ENCODE measurements at regions not wholly inside any gene's neighbourhood (a gene's known extent, or its start where the extent isn't known, plus 50 kb on each side); places are given as distances from the start of the nearest gene placed in this dataset.
"Not testable (repeated sequence)": the region's sequence is repeated elsewhere in the genome, so short reads cannot be mapped to it uniquely, and the experiment has no call there.

DNA sequence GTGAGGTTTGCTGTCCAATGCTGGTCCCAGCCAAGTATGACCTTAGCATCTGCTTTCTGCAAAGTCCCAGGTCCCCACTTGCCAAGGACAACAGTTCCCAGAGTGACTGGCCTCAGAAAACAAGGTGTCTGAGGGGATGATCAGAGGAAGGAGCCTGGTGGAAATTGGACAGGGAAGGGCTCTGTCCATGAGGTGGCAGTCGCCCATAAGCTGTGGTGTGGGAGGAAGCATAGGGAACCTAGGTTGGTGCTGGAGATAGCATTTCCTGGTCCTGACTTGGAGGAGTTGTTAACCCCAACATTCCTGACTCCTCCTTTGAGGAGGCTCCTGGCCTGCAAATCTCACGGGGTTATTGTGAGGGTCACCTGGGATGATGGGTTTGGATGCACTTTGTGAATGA is 77.8 kb downstream of the LIMS4 start:
- H3K4me1 Mint-ChIP-seq, H3K27ac Mint-ChIP-seq, H3K4me3 Mint-ChIP-seq, ATAC-seq, DNase-seq, H3K9me3 Mint-ChIP-seq, H3K27me3 Mint-ChIP-seq: not testable (repeated sequence)

DNA sequence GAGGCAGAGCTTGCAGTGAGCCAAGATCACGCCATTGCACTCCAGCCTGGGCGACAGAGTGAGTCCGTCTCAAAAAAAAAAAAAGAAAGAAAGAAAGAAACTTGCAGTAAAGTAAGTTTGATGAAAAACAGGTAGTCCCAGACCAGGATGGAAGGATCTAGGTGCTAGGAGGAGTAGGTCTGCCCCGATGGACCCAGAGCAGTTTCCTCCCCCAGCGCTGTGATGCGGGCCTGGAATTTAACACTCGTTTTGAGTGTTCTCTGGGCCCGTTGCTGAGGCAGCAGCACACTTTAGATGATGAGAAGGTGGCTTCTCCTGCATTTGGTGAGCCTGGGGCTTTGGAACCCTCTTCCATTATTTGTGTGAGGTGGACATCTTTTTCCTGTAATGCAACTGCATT is 80.2 kb downstream of the LIMS4 start:
- ATAC-seq, H3K27ac Mint-ChIP-seq, H3K27me3 Mint-ChIP-seq, H3K4me1 Mint-ChIP-seq, DNase-seq, H3K4me3 Mint-ChIP-seq, H3K9me3 Mint-ChIP-seq: not testable (repeated sequence)

DNA sequence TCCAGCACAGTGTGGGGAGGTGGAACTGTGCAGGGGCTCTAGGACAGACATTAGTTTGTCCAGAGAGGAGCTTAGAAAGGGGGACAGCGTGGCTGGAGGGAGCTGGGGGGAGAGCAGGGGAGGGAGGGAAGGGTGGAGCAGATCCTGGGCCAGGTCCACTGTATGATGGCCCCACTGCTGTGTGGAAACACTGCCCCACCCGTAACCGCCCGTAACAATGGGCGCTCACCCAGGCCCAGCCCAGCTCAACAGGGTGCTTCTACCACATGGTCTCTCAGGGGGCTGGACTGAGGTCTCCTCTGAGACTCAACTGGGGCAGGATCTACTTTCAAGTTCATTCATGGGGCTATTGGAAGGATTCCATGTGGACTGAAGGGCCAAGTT is 81.6 kb downstream of the LIMS4 start:
- H3K4me3 Mint-ChIP-seq, H3K4me1 Mint-ChIP-seq, H3K27me3 Mint-ChIP-seq, ATAC-seq, DNase-seq, H3K9me3 Mint-ChIP-seq, H3K27ac Mint-ChIP-seq: not testable (repeated sequence)

DNA sequence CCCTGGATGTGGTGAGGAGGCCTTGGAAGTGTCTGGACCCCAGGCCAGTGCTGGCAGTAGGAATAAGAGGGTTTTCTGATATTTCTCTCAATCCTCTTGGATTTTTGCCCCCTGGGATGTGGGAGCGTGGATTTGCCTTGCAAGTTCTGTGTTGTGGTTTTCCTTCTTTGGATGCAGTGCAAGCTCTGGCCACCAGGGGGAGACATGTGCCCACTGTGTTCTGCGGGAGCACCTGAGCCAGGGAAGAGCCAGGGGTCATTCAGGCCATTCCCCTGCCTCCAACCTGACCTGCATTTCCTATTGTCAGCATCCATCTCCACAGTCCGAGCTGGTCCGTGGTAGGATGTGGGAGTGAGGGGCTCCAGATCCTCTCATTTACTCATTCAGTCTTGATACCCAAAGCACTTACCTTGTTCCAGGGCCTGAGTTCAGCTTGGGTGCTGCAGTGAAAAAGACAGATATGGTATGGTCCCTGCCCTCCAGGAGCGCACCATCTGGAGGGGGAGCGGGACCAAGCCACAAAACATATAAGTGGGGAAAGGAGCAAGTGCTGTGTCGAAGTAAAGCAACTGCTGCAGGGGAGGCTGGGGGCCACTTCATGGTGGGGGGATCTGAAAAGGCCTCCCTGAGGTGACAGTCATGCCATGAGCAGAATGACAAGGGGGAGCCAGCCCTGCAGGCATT is 82.1 kb downstream of the LIMS4 start:
- H3K4me1 Mint-ChIP-seq, H3K9me3 Mint-ChIP-seq, H3K27me3 Mint-ChIP-seq, H3K4me3 Mint-ChIP-seq, H3K27ac Mint-ChIP-seq, DNase-seq: not testable (repeated sequence)
- peak; percentile 4 for ATAC-seq

DNA sequence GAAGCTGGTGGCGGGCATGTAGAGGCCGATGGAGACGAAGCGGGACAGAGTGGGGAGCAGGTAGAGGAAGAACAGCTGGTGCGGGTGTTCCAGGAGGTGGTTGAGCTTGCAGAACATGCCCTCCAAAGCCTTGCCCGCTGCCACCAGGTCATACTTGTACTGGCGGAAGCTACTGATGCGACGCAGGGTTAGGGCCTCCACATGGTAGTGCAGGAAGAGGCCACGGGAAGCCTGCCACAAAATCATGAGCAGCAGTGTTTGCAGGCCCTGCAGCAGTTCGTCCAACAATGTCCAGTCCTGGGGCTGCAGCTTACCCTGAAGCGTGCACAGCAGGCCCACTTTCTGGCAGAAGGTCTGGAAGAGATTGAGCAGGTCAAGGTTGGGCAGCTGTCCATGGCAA is 85.6 kb downstream of the LIMS4 start:
- not testable (repeated sequence) for H3K27me3 Mint-ChIP-seq, H3K9me3 Mint-ChIP-seq, H3K4me3 Mint-ChIP-seq, ATAC-seq, H3K27ac Mint-ChIP-seq, H3K4me1 Mint-ChIP-seq, DNase-seq

DNA sequence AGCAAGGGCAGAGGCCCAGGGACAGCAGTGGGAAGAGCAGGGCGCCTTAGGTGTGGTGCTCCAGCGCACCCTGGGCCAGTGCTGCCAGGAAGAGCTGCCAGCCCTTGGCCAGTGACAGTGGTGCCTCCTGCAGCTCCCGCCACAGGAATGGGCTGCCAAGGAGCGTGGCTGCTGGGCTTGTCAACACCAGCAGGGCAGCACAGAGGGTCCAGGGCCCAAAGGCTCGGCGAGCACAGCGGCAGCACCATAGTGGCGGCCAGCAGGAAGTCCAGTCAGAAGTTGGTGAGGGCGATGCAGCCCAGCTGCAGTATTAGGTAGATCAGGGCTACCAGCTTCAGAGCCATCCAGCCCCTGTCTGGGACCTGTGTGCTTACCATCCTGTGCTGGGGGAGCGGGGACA is 86.1 kb downstream of the LIMS4 start:
- H3K27ac Mint-ChIP-seq, H3K4me3 Mint-ChIP-seq, H3K4me1 Mint-ChIP-seq, ATAC-seq, H3K27me3 Mint-ChIP-seq, H3K9me3 Mint-ChIP-seq, DNase-seq: not testable (repeated sequence)

DNA sequence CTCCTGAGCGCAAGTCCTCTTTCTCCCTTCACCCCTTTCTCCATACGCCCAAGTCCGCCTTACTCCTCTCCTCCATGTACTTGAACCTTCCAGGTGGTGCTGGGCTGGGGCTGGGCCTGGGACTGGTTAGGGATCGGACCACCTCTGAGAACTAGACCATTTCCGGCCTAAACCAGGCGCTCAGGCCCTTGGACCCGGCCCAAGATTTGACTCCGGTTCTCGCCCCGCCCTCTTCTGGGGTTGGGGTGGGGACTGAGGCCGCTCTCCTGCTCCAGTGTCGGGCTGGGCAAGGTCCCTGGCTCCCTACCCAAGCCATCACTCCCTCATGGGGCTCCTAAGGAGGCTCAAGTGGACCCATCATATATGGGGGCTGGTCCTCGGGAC is 87.9 kb downstream of the LIMS4 start:
- ATAC-seq, H3K27me3 Mint-ChIP-seq, H3K9me3 Mint-ChIP-seq, H3K4me1 Mint-ChIP-seq, H3K27ac Mint-ChIP-seq, DNase-seq: not testable (repeated sequence)
- H3K4me3 Mint-ChIP-seq: peak overlapping the region in 1 of 2 donors; percentile 21

DNA sequence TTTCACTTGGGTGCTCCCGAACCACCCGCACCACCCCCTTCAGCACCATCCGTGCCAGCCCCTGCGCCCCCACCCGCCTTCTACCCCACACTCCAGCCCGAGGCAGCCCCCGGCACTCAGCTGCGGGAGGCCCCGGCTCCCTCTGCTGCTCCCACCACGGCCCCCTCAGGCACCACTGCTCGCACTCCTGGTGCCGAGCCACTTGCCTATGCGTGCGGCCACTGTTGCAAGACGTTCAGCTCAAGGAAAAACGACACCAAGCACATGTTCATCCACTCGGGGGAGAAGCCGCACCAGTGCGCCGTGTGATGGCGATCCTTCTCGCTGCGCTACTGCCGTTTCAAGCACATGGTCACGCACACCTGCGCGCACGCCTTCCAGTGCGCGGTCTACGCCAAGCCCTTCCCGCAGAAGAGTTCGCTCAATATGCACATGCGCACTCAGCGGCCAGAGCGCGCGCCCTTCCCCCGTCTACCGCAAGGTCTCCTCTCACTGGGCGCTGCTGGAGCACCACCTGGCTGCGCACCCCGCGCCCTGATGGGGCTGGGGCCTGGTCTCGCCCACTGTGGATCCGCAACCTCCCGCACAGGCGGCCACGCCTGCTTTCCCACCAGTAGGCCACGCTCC is 88.4 kb downstream of the LIMS4 start:
- H3K4me3 Mint-ChIP-seq, H3K27me3 Mint-ChIP-seq, DNase-seq, H3K27ac Mint-ChIP-seq, H3K9me3 Mint-ChIP-seq, H3K4me1 Mint-ChIP-seq: not testable (repeated sequence)
- peak; percentile 62 for ATAC-seq

DNA sequence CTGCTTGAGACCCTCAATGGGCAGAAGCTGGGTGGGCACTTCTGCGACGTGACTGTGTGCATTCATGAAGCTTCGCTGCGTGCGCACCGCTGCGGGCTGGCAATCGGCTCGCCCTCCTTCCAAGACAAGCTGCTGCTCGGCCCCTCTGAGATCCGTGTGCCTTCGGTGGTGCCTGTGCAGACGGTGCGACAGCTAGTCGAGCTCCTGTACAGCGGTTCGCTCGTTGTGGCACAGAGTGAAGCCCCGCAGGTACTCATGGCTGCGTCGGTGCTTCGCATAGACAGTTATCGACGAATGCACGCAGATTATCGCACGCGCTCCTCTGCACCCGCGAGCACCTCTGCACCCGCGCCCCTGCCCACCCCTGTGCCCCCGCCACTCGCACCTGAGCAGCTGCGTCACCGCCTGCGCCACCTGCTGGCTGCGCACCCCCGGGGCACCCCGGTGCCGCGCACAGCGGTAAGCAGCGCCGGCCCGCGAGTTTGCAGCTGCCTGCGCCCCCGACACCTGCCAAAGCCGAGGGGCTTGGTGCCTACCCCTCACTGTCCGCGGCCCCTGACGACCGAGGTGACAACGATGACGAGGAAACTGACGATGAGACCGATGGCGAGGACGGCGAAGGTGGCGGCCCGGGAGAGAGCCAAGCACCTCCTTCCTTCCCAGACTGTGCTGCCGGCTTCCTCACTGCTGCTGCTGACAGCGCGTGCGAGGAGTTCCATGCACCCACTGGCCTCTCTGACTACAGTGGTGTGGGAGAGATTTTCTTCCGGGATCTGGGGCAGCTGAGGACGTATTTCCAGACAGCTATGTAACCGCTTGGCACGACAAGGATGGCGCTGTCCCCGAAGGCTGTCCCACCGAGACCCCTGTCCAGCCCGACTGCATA is 89.2 kb downstream of the LIMS4 start:
- H3K9me3 Mint-ChIP-seq, DNase-seq, H3K27ac Mint-ChIP-seq, H3K4me3 Mint-ChIP-seq, H3K27me3 Mint-ChIP-seq, H3K4me1 Mint-ChIP-seq: not testable (repeated sequence)
- peak; percentile 88 for ATAC-seq

DNA sequence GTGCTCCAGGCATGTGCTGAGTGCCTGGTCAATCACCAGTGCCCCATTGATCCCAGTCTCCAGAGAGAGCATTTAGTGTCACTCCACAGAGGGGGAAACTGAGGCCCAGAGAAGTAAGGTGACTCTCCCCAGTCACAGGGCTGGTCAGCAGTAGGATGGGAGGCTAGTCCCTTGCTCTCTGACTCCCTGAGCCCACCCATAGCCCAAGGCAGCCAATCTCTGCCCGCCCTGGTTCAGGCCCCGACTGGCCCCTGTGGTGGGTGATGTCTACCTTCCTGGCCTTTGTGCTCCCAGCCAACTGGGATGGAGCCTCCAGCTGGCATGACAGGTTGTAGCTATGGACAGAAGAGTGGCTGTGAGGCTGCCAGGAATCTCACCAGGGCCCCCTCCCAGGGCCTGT is 99.1 kb downstream of the LIMS4 start:
- H3K4me3 Mint-ChIP-seq, H3K27me3 Mint-ChIP-seq, DNase-seq, H3K9me3 Mint-ChIP-seq, H3K27ac Mint-ChIP-seq, ATAC-seq, H3K4me1 Mint-ChIP-seq: not testable (repeated sequence)

DNA sequence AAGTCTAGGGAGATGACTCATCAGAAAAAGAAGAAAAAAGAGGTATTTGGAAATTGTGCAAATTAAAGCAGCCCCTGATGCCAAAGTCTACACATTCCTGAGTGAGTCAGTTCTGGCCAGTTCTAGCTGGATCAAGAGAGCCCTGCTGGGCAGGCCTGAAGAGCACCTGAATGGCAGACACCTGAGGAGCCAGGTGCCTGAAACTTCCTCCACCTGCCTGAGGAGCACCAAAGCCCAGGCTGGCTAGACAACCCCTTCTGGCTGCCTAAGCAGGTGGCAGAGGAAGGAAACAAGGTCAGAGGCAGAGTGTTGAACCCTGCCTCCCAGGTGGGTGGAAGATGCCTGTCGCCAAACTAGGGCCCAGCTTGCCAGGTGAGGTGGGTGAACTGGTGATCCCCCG is 101.0 kb downstream of the LIMS4 start:
- H3K27me3 Mint-ChIP-seq: not testable (repeated sequence)

DNA sequence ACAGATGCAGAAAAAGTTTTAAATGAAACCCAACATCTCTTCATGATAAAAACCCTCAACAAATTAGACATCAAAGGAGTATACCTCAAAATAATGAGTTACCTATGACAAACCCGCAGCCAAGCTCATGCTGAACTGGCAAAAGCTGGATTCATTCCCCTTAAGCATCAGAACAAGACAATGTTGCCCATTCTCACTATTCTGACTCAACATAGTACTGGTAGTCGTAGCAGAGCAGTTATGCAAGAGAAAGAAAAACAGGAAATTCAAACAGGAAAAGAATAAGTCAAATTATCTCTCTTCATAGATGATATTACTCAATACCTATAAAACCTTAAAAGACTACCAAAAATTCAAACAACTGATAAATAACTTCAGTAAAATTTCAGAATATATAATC is 115.0 kb downstream of the LIMS4 start:
- DNase-seq, H3K4me1 Mint-ChIP-seq, ATAC-seq, H3K9me3 Mint-ChIP-seq, H3K4me3 Mint-ChIP-seq, H3K27me3 Mint-ChIP-seq, H3K27ac Mint-ChIP-seq: not testable (repeated sequence)

More for the DNA sequence above, 101.0 kb downstream of the LIMS4 start:
- H3K27ac Mint-ChIP-seq, H3K4me3 Mint-ChIP-seq, H3K4me1 Mint-ChIP-seq, DNase-seq, ATAC-seq, H3K9me3 Mint-ChIP-seq: not testable (repeated sequence)

DNA sequence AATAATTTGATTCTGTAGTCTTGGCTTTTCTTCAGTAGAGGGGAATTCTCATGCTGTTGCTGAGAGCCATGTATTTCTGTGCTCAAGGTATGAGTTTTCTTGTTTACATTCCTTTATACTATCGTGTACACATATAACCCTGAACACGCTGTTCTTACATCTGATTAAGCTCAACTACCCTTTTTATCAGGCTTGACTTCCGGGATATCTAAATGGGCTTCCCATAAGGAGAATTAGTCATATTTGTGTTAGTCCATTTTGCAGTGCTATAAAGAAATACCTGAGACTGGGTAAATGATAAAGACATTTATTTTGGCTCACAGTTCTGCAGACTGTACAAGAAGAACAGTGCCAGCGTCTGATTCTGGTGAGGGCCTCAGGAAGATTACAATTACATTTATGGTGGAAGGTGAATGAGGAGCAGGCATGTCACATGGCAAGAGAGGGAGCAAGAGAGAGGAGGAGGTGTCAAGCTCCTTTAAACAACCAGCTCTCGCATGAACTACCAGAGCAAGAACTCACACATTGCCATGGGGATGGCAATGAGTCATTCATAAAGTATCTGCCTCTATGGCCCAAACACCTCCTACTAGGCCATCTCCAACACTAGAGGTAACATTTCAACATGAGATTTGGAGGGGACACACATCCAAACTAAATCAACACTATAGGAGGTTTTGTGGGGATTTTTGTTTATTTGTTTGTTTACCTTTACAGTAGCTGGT is 118.2 kb downstream of the LIMS4 start:
- not testable (repeated sequence) for H3K9me3 Mint-ChIP-seq, H3K4me1 Mint-ChIP-seq, H3K4me3 Mint-ChIP-seq, H3K27me3 Mint-ChIP-seq, H3K27ac Mint-ChIP-seq, DNase-seq, ATAC-seq

DNA sequence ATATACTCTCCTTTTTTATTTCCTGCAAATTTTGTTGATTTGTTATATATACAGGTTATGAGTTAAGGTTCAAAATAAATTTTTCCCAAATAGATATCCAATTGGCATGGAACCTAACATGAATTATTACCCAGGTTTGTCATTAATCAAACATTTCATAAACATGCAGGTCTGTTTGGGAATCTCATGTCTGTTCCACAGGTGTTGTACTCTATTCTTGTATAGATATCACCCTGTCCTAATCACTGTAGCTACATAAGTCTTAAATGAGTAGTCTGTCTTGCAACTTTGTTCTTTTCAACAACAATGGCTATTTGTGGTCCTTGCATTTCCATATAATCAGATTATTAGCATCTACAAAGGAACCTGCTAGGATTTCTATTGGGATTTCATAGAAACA is 121.9 kb downstream of the LIMS4 start:
- not testable (repeated sequence) for DNase-seq, H3K27ac Mint-ChIP-seq, H3K9me3 Mint-ChIP-seq, H3K4me1 Mint-ChIP-seq, H3K27me3 Mint-ChIP-seq, H3K4me3 Mint-ChIP-seq, ATAC-seq

DNA sequence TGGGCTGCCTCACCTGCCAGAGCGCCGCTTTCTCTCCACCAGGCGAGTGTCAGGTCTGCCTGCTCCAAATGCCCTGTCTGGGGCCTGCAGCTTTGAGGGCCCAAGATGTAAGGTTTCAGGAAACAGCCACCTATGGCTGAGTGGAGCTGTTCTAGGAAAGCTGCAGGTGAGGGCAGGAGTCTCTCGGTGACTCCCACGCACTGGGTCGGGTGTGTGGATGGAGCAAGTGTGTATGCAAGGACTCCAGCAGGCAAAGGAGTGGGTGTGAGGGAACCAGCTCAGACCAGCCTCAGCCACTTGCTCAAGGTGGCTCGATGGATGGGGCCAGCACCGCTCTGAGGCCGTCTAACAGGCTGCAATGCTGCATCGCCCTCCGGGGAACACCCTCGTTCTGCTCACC is 123.7 kb downstream of the LIMS4 start:
- DNase-seq, H3K27ac Mint-ChIP-seq, ATAC-seq, H3K4me1 Mint-ChIP-seq, H3K9me3 Mint-ChIP-seq, H3K27me3 Mint-ChIP-seq, H3K4me3 Mint-ChIP-seq: not testable (repeated sequence)
